ENCODE measurements at regions not wholly inside any gene's neighbourhood (a gene's known extent, or its start where the extent isn't known, plus 50 kb on each side); places are given as distances from the start of the nearest gene placed in this dataset.

DNA sequence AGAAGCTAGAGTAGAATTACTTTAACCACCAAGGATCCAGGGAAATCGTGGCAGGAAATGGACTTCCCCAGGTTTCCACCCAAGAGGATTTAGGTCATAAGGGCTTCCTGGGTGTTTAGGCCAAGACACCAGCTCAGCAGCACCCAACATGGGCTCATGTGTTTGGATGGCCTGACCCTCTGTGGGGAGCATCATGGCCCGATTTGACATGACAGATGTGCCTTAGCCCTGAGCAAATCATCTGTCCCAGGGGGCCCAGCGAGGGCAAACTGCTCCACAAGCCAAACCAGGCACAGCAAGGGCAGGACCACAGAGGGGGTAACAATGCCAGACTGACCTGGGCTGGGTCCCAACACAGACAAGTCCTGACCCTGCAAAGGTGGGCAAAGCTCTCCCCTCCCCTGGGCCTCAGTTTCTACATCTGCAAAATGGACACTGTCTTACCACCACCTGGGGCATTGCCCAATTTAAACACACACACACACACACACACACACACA, 232.8 kb downstream of the MATN1 start:
- Histone ChIP-seq H3K36me3 (ENCODE audit: control insufficient read depth in 1 of 2, insufficient read depth in 2 of 2, low read length in 2 of 2) (no peaks in the 10 kb centered on the region), H3K27ac (ENCODE audit: low read depth, low read length) (no peak overlapping the region), H3K4me3 (ENCODE audit: low read depth in 1 of 2, low read length in 2 of 2) (no peak overlapping the region), H3K9ac (ENCODE audit: low read depth in 1 of 2, low read length in 2 of 2) (no peak overlapping the region), H3K27me3 (ENCODE audit: control insufficient read depth in 1 of 2, insufficient read depth in 2 of 2, low read length in 2 of 2) (no peaks in the 10 kb centered on the region), H3K4me1 (ENCODE audit: control insufficient read depth in 1 of 2, insufficient read depth in 2 of 2, low read length in 2 of 2) (no peaks in the 10 kb centered on the region), H3K9me3 (ENCODE audit: control insufficient read depth in 1 of 2, low read length in 2 of 2) (no peaks in the 10 kb centered on the region)

DNA sequence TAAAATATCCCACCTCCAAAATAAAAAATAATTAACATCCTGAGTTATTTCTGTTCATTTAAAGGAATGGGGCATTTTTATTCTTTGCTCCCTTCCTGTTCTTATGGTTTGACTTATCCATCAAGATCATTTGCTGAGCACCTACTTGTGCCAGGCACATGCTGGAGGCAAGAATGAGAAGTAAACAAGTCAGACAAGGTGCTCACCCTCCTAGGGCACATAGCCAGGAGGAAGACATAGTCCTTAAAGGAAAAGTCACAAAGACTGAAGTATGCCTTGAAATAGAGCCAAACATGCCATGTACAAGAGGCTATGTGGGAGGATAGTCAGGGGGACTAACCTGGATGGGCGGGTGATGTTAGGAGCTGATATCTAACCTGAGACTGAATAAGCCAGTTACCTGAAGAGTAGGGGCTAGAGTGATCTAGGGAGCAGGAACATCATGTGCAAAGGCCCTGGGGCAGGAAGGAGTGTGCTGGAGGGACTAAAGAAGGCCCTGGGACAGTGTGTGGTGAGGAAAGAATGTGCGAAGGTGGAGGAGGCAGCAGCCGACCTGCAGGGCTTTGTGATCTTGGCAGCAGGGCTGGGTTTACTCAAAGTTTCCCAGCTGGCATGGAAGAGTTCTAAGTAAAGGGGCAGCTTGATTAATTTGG, 233.5 kb downstream of the MATN1 start:
- no peak overlapping the region for H3K27ac ChIP-seq (ENCODE audit: low read depth, low read length)
- H3K9ac ChIP-seq (ENCODE audit: low read depth in 1 of 2, low read length in 2 of 2) = no peak overlapping the region
- H3K36me3 ChIP-seq (ENCODE audit: control insufficient read depth in 1 of 2, insufficient read depth in 2 of 2, low read length in 2 of 2) = no peaks in the 10 kb centered on the region

GRCh38 chr1:30488324-30488913, 235.0 kb downstream of the MATN1 start:
- Histone ChIP-seq H3K9ac (ENCODE audit: low read depth in 1 of 2, low read length in 2 of 2) (no peak overlapping the region), H3K27ac (ENCODE audit: low read depth, low read length) (no peak overlapping the region), H3K4me1 (ENCODE audit: control insufficient read depth in 1 of 2, insufficient read depth in 2 of 2, low read length in 2 of 2) (no peaks in the 10 kb centered on the region), H3K36me3 (ENCODE audit: control insufficient read depth in 1 of 2, insufficient read depth in 2 of 2, low read length in 2 of 2) (no peaks in the 10 kb centered on the region), H3K9me3 (ENCODE audit: control insufficient read depth in 1 of 2, low read length in 2 of 2) (peaks cover 0 to 2% of the 10 kb centered on the region in 2 donors), H3K4me3 (ENCODE audit: low read depth in 1 of 2, low read length in 2 of 2) (no peak overlapping the region), H3K27me3 (ENCODE audit: control insufficient read depth in 1 of 2, insufficient read depth in 2 of 2, low read length in 2 of 2) (no peaks in the 10 kb centered on the region)

More for the DNA sequence above, 233.5 kb downstream of the MATN1 start:
- no peak overlapping the region for H3K4me3 ChIP-seq (ENCODE audit: low read depth in 1 of 2, low read length in 2 of 2)
- H3K27me3 ChIP-seq (ENCODE audit: control insufficient read depth in 1 of 2, insufficient read depth in 2 of 2, low read length in 2 of 2) = no peaks in the 10 kb centered on the region
- no peaks in the 10 kb centered on the region for H3K9me3 ChIP-seq (ENCODE audit: control insufficient read depth in 1 of 2, low read length in 2 of 2)
- no peaks in the 10 kb centered on the region for H3K4me1 ChIP-seq (ENCODE audit: control insufficient read depth in 1 of 2, insufficient read depth in 2 of 2, low read length in 2 of 2)

DNA sequence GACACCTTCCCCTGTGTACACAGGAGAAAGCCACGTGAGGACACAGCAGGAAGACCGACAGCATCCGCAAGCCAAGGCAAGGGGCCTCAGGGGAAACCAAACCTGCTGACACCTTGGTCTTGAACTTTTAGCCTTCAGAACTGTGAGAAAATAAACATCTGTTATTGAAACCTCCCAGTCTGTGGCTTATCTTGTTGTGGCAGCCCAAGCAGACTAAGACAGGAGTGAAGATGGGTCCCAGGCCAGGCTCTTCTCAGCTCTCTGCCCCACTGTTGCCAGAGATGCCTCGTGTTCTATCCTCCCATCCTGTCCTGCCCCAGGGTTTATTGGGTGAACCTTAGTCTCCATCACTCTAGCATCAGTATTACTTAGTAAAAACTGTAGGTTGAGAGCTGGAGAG, 236.3 kb downstream of the MATN1 start:
- no peak overlapping the region for H3K27ac ChIP-seq (ENCODE audit: low read depth, low read length)
- H3K4me1 ChIP-seq (ENCODE audit: control insufficient read depth in 1 of 2, insufficient read depth in 2 of 2, low read length in 2 of 2) = no peaks in the 10 kb centered on the region
- H3K27me3 ChIP-seq (ENCODE audit: control insufficient read depth in 1 of 2, insufficient read depth in 2 of 2, low read length in 2 of 2) = no peaks in the 10 kb centered on the region
- no peak overlapping the region for H3K4me3 ChIP-seq (ENCODE audit: low read depth in 1 of 2, low read length in 2 of 2)
- H3K9me3 ChIP-seq (ENCODE audit: control insufficient read depth in 1 of 2, low read length in 2 of 2) = peaks cover 9 to 15% of the 10 kb centered on the region in 2 donors
- no peaks in the 10 kb centered on the region for H3K36me3 ChIP-seq (ENCODE audit: control insufficient read depth in 1 of 2, insufficient read depth in 2 of 2, low read length in 2 of 2)
- H3K9ac ChIP-seq (ENCODE audit: low read depth in 1 of 2, low read length in 2 of 2) = no peak overlapping the region

- Histone ChIP-seq H3K36me3 (ENCODE audit: control insufficient read depth in 1 of 2, insufficient read depth in 2 of 2, low read length in 2 of 2) (no peaks in the 10 kb centered on the region), H3K9ac (ENCODE audit: low read depth in 1 of 2, low read length in 2 of 2) (no peak overlapping the region), H3K27me3 (ENCODE audit: control insufficient read depth in 1 of 2, insufficient read depth in 2 of 2, low read length in 2 of 2) (no peaks in the 10 kb centered on the region), H3K27ac (ENCODE audit: low read depth, low read length) (no peak overlapping the region), H3K9me3 (ENCODE audit: control insufficient read depth in 1 of 2, low read length in 2 of 2) (peaks cover 26% of the 10 kb centered on the region in 2 donors), H3K4me1 (ENCODE audit: control insufficient read depth in 1 of 2, insufficient read depth in 2 of 2, low read length in 2 of 2) (no peaks in the 10 kb centered on the region), H3K4me3 (ENCODE audit: low read depth in 1 of 2, low read length in 2 of 2) (no peak overlapping the region)
These were observed 238.3 kb downstream of the MATN1 start for GRCh38 chr1:30485072-30485471.

- Histone ChIP-seq H3K9me3 (ENCODE audit: control insufficient read depth in 1 of 2, low read length in 2 of 2) (peaks cover 26 to 28% of the 10 kb centered on the region in 2 donors), H3K27ac (ENCODE audit: low read depth, low read length) (no peak overlapping the region), H3K4me1 (ENCODE audit: control insufficient read depth in 1 of 2, insufficient read depth in 2 of 2, low read length in 2 of 2) (no peaks in the 10 kb centered on the region)
These were observed 238.7 kb downstream of the MATN1 start for GRCh38 chr1:30484668-30485067.

GRCh38 chr1:30479575-30479974, 243.8 kb downstream of the MATN1 start:
- Histone ChIP-seq H3K27me3 (ENCODE audit: control insufficient read depth in 1 of 2, insufficient read depth in 2 of 2, low read length in 2 of 2) (no peaks in the 10 kb centered on the region), H3K4me3 (ENCODE audit: low read depth in 1 of 2, low read length in 2 of 2) (no peak overlapping the region), H3K4me1 (ENCODE audit: control insufficient read depth in 1 of 2, insufficient read depth in 2 of 2, low read length in 2 of 2) (no peaks in the 10 kb centered on the region), H3K9ac (ENCODE audit: low read depth in 1 of 2, low read length in 2 of 2) (no peak overlapping the region), H3K9me3 (ENCODE audit: control insufficient read depth in 1 of 2, low read length in 2 of 2) (peaks cover 26 to 28% of the 10 kb centered on the region in 2 donors), H3K36me3 (ENCODE audit: control insufficient read depth in 1 of 2, insufficient read depth in 2 of 2, low read length in 2 of 2) (no peaks in the 10 kb centered on the region), H3K27ac (ENCODE audit: low read depth, low read length) (no peak overlapping the region)

More at GRCh38 chr1:30484668-30485067, 238.7 kb downstream of the MATN1 start:
- Histone ChIP-seq H3K9ac (ENCODE audit: low read depth in 1 of 2, low read length in 2 of 2) (no peak overlapping the region), H3K27me3 (ENCODE audit: control insufficient read depth in 1 of 2, insufficient read depth in 2 of 2, low read length in 2 of 2) (no peaks in the 10 kb centered on the region), H3K4me3 (ENCODE audit: low read depth in 1 of 2, low read length in 2 of 2) (no peak overlapping the region), H3K36me3 (ENCODE audit: control insufficient read depth in 1 of 2, insufficient read depth in 2 of 2, low read length in 2 of 2) (no peaks in the 10 kb centered on the region)

DNA sequence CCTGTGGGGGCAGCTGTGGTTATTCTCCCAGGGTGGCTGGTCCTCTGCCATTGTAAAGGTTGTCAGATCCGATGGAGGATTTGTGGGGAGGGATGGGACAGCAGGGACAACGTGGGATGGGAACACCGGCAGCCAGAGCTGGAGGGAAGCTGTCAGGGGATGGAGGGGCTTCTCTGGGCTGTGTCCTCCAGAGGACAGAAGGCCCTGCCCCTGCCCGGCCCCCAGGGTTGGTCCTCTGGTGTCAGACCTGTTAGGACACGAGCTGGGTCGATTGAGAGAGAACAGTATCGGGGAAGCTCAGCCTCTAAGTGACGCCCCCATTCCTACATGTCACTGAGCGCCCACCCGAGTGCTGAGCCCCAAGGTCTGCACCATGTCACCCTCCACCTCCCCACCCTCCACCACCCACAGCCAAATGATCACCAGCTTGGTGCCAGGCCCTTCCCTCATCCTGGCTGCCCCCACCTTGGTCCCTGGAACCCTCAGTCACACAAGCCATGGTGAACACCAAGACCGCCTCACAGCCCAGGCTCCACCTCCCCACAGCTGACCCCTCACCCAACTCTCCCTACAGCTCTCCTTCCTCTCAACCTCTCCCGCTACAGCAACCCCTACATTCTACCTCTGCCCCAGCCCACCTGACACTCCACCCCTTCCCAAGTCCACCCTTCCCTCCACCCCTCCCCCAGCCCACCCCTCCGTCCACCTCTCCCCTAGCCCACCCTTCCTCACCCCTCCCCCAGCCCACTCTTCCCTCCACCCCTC, 244.4 kb downstream of the MATN1 start:
- Histone ChIP-seq H3K36me3 (ENCODE audit: control insufficient read depth in 1 of 2, insufficient read depth in 2 of 2, low read length in 2 of 2) (no peaks in the 10 kb centered on the region), H3K4me3 (ENCODE audit: low read depth in 1 of 2, low read length in 2 of 2) (no peak overlapping the region), H3K27me3 (ENCODE audit: control insufficient read depth in 1 of 2, insufficient read depth in 2 of 2, low read length in 2 of 2) (no peaks in the 10 kb centered on the region), H3K4me1 (ENCODE audit: control insufficient read depth in 1 of 2, insufficient read depth in 2 of 2, low read length in 2 of 2) (no peaks in the 10 kb centered on the region), H3K27ac (ENCODE audit: low read depth, low read length) (no peak overlapping the region), H3K9ac (ENCODE audit: low read depth in 1 of 2, low read length in 2 of 2) (no peak overlapping the region), H3K9me3 (ENCODE audit: control insufficient read depth in 1 of 2, low read length in 2 of 2) (peaks cover 26 to 28% of the 10 kb centered on the region in 2 donors)

DNA sequence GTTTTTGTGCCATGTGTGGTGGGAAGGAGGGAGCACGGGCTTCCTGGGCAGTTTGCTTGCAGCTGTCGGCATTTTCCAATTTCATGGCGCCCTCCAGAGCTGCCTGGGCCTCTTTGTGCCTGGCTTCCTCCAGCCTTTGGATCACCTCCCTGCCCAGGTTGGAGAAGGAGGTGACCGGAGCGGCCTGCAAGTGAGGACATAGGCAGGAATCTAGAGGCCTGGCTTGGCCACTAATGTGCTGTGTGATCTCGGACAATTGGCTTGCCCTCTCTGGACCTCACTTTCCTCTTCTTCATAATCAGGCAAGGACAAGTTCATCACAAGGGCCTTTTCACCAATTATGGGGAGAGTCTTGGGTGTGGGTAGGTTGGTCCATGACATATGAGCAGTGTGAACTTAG, 245.1 kb downstream of the MATN1 start:
- Histone ChIP-seq H3K27me3 (ENCODE audit: control insufficient read depth in 1 of 2, insufficient read depth in 2 of 2, low read length in 2 of 2) (no peaks in the 10 kb centered on the region), H3K9me3 (ENCODE audit: control insufficient read depth in 1 of 2, low read length in 2 of 2) (peaks cover 25 to 26% of the 10 kb centered on the region in 2 donors), H3K9ac (ENCODE audit: low read depth in 1 of 2, low read length in 2 of 2) (no peak overlapping the region), H3K4me1 (ENCODE audit: control insufficient read depth in 1 of 2, insufficient read depth in 2 of 2, low read length in 2 of 2) (no peaks in the 10 kb centered on the region), H3K36me3 (ENCODE audit: control insufficient read depth in 1 of 2, insufficient read depth in 2 of 2, low read length in 2 of 2) (no peaks in the 10 kb centered on the region), H3K27ac (ENCODE audit: low read depth, low read length) (no peak overlapping the region), H3K4me3 (ENCODE audit: low read depth in 1 of 2, low read length in 2 of 2) (no peak overlapping the region)

DNA sequence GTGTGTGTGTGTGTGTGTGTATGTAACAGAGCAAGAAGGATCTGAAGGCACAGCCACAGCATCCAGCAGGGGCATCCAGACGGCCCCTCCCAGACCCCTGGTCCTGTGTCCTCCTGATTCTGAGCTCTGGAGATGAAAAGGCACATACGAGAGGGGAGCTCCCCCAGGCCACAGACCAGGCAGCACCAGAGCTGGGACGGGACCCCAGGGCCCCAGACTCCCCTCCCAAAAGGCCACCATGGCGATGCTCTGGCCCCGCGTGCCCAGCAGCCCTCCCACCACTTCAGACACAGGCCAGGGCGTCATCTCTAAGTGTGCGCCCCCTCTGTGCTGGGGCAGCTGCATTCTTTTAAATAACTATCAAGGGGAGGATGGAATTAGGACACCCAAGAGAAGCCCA, 245.8 kb downstream of the MATN1 start:
- no peaks in the 10 kb centered on the region for H3K4me1 ChIP-seq (ENCODE audit: control insufficient read depth in 1 of 2, insufficient read depth in 2 of 2, low read length in 2 of 2)
- H3K27ac ChIP-seq (ENCODE audit: low read depth, low read length) = no peak overlapping the region
- H3K9ac ChIP-seq (ENCODE audit: low read depth in 1 of 2, low read length in 2 of 2) = no peak overlapping the region
- peaks cover 18 to 22% of the 10 kb centered on the region in 2 donors for H3K9me3 ChIP-seq (ENCODE audit: control insufficient read depth in 1 of 2, low read length in 2 of 2)
- no peak overlapping the region for H3K4me3 ChIP-seq (ENCODE audit: low read depth in 1 of 2, low read length in 2 of 2)
- no peaks in the 10 kb centered on the region for H3K27me3 ChIP-seq (ENCODE audit: control insufficient read depth in 1 of 2, insufficient read depth in 2 of 2, low read length in 2 of 2)
- no peaks in the 10 kb centered on the region for H3K36me3 ChIP-seq (ENCODE audit: control insufficient read depth in 1 of 2, insufficient read depth in 2 of 2, low read length in 2 of 2)

All from duodenal mucosa (tissue), 2 donors.